ENCODE measurements at regions not wholly inside any gene's neighbourhood (a gene's known extent, or its start where the extent isn't known, plus 50 kb on each side); places are given as distances from the start of the nearest gene placed in this dataset.

DNA sequence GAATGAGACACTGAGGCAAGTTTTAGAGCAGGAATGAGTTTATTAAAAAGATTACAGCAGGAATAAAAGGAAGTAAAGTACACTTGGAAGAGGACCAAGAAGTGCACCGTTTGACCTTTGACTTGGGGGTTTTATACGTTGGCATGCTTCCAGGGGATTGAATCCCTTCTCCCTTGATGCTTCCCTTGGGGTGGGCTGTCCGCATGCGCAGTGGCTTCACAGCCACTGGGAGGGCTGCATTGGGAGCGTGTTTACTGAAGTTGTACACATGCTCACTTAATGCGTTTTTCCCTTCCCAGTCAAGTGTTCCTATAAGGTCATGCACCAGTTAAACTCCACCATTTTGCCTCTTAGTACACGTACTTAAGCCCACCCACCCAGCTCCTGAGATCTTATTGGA is 72.4 kb upstream of the MARK1 start:
- no peak overlapping the region for H3K4me2 ChIP-seq
- H3K4me1 ChIP-seq (ENCODE audit: insufficient read depth), result no peaks in the 10 kb centered on the region
- no peak overlapping the region for H3K4me3 ChIP-seq
- Mint-ChIP-seq H3K4me1 (peaks cover 12% of the 10 kb centered on the region), H3K27me3 (ENCODE audit: insufficient read depth, low read depth, poor library complexity) (peaks cover 2% of the 10 kb centered on the region), H3K4me3 (no peak overlapping the region), H3K27ac (no peak overlapping the region), H3K36me3 (ENCODE audit: low read depth) (no peaks in the 10 kb centered on the region), H3K9me3 (no peaks in the 10 kb centered on the region; the same call in 2 of the 3 replicates)
- H2AFZ ChIP-seq, result 0 out of 2 replicates have a peak overlapping the region, but pooled peaks have one; percentile 28
- no peaks in the 10 kb centered on the region for H3K27me3 ChIP-seq (ENCODE audit: insufficient read depth)
- H3K9me2 ChIP-seq (ENCODE audit: insufficient read depth), result peaks cover 21% of the 10 kb centered on the region
- H3K27ac ChIP-seq (ENCODE audit: low read depth), result no peak overlapping the region
- no peaks in the 10 kb centered on the region for H4K20me1 ChIP-seq (replicated peaks; ENCODE audit: insufficient read depth)
- TF ChIP-seq, protein P1, sequence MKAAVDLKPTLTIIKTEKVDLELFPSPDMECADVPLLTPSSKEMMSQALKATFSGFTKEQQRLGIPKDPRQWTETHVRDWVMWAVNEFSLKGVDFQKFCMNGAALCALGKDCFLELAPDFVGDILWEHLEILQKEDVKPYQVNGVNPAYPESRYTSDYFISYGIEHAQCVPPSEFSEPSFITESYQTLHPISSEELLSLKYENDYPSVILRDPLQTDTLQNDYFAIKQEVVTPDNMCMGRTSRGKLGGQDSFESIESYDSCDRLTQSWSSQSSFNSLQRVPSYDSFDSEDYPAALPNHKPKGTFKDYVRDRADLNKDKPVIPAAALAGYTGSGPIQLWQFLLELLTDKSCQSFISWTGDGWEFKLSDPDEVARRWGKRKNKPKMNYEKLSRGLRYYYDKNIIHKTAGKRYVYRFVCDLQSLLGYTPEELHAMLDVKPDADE (IDR thresholded peaks at IDR 0.05), result no peak
- TF ChIP-seq EZH2 (IDR thresholded peaks at IDR 0.05; ENCODE audit: low read depth, unreplicated experiment) (no peak), ZNF114 (CRISPR knock-in tag; IDR thresholded peaks at IDR 0.05) (no peak), NANOG (IDR thresholded peaks at IDR 0.05; ENCODE audit: borderline replicate concordance) (no peak), JUNB (IDR thresholded peaks at IDR 0.05; ENCODE audit: unreplicated experiment) (no peak), STAT1 (IDR thresholded peaks at IDR 0.05; ENCODE audit: unreplicated experiment) (no peak), POLR2AphosphoS5 (IDR thresholded peaks at IDR 0.05; ENCODE audit: low read depth) (no peak), CREB1 (CRISPR knock-in tag; IDR thresholded peaks at IDR 0.05; ENCODE audit: low read depth) (no peak), ZNF331 (CRISPR knock-in tag; IDR thresholded peaks at IDR 0.05; ENCODE audit: low read depth) (no peak), EZH2phosphoT487 (IDR thresholded peaks at IDR 0.05; ENCODE audit: unreplicated experiment) (no peak)
- TF ChIP-seq, protein P2, sequence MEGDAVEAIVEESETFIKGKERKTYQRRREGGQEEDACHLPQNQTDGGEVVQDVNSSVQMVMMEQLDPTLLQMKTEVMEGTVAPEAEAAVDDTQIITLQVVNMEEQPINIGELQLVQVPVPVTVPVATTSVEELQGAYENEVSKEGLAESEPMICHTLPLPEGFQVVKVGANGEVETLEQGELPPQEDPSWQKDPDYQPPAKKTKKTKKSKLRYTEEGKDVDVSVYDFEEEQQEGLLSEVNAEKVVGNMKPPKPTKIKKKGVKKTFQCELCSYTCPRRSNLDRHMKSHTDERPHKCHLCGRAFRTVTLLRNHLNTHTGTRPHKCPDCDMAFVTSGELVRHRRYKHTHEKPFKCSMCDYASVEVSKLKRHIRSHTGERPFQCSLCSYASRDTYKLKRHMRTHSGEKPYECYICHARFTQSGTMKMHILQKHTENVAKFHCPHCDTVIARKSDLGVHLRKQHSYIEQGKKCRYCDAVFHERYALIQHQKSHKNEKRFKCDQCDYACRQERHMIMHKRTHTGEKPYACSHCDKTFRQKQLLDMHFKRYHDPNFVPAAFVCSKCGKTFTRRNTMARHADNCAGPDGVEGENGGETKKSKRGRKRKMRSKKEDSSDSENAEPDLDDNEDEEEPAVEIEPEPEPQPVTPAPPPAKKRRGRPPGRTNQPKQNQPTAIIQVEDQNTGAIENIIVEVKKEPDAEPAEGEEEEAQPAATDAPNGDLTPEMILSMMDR (conservative IDR thresholded peaks at IDR 0.05; ENCODE audit: low read depth in 2 of 2), result no peak
- TF ChIP-seq, protein P3, sequence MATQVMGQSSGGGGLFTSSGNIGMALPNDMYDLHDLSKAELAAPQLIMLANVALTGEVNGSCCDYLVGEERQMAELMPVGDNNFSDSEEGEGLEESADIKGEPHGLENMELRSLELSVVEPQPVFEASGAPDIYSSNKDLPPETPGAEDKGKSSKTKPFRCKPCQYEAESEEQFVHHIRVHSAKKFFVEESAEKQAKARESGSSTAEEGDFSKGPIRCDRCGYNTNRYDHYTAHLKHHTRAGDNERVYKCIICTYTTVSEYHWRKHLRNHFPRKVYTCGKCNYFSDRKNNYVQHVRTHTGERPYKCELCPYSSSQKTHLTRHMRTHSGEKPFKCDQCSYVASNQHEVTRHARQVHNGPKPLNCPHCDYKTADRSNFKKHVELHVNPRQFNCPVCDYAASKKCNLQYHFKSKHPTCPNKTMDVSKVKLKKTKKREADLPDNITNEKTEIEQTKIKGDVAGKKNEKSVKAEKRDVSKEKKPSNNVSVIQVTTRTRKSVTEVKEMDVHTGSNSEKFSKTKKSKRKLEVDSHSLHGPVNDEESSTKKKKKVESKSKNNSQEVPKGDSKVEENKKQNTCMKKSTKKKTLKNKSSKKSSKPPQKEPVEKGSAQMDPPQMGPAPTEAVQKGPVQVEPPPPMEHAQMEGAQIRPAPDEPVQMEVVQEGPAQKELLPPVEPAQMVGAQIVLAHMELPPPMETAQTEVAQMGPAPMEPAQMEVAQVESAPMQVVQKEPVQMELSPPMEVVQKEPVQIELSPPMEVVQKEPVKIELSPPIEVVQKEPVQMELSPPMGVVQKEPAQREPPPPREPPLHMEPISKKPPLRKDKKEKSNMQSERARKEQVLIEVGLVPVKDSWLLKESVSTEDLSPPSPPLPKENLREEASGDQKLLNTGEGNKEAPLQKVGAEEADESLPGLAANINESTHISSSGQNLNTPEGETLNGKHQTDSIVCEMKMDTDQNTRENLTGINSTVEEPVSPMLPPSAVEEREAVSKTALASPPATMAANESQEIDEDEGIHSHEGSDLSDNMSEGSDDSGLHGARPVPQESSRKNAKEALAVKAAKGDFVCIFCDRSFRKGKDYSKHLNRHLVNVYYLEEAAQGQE (IDR thresholded peaks at IDR 0.05; ENCODE audit: unreplicated experiment), result no peak
- TF ChIP-seq, protein P4, sequence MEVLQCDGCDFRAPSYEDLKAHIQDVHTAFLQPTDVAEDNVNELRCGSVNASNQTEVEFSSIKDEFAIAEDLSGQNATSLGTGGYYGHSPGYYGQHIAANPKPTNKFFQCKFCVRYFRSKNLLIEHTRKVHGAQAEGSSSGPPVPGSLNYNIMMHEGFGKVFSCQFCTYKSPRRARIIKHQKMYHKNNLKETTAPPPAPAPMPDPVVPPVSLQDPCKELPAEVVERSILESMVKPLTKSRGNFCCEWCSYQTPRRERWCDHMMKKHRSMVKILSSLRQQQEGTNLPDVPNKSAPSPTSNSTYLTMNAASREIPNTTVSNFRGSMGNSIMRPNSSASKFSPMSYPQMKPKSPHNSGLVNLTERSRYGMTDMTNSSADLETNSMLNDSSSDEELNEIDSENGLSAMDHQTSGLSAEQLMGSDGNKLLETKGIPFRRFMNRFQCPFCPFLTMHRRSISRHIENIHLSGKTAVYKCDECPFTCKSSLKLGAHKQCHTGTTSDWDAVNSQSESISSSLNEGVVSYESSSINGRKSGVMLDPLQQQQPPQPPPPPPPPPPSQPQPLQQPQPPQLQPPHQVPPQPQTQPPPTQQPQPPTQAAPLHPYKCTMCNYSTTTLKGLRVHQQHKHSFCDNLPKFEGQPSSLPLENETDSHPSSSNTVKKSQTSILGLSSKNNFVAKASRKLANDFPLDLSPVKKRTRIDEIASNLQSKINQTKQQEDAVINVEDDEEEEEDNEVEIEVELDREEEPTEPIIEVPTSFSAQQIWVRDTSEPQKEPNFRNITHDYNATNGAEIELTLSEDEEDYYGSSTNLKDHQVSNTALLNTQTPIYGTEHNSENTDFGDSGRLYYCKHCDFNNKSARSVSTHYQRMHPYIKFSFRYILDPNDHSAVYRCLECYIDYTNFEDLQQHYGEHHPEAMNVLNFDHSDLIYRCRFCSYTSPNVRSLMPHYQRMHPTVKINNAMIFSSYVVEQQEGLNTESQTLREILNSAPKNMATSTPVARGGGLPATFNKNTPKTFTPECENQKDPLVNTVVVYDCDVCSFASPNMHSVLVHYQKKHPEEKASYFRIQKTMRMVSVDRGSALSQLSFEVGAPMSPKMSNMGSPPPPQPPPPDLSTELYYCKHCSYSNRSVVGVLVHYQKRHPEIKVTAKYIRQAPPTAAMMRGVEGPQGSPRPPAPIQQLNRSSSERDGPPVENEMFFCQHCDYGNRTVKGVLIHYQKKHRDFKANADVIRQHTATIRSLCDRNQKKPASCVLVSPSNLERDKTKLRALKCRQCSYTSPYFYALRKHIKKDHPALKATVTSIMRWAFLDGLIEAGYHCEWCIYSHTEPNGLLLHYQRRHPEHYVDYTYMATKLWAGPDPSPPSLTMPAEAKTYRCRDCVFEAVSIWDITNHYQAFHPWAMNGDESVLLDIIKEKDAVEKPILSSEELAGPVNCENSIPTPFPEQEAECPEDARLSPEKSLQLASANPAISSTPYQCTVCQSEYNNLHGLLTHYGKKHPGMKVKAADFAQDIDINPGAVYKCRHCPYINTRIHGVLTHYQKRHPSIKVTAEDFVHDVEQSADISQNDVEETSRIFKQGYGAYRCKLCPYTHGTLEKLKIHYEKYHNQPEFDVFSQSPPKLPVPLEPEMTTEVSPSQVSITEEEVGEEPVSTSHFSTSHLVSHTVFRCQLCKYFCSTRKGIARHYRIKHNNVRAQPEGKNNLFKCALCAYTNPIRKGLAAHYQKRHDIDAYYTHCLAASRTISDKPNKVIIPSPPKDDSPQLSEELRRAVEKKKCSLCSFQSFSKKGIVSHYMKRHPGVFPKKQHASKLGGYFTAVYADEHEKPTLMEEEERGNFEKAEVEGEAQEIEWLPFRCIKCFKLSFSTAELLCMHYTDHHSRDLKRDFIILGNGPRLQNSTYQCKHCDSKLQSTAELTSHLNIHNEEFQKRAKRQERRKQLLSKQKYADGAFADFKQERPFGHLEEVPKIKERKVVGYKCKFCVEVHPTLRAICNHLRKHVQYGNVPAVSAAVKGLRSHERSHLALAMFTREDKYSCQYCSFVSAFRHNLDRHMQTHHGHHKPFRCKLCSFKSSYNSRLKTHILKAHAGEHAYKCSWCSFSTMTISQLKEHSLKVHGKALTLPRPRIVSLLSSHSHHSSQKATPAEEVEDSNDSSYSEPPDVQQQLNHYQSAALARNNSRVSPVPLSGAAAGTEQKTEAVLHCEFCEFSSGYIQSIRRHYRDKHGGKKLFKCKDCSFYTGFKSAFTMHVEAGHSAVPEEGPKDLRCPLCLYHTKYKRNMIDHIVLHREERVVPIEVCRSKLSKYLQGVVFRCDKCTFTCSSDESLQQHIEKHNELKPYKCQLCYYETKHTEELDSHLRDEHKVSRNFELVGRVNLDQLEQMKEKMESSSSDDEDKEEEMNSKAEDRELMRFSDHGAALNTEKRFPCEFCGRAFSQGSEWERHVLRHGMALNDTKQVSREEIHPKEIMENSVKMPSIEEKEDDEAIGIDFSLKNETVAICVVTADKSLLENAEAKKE (CRISPR knock-in tag; IDR thresholded peaks at IDR 0.05), result no peak
- H3K79me2 ChIP-seq (replicated peaks; ENCODE audit: insufficient read depth), result no peaks in the 10 kb centered on the region
- no peak for ATAC-seq
- no peaks in the 10 kb centered on the region for H3F3A ChIP-seq (replicated peaks; ENCODE audit: low read depth)
- DNase-seq (ENCODE audit: low spot score), result no peak
- H3K36me3 ChIP-seq (ENCODE audit: insufficient read depth), result no peaks in the 10 kb centered on the region

All from GM23338 (cell line).